Motor neuron (in vitro differentiated cells): ENCODE measurements at regions not wholly inside any gene's neighbourhood (a gene's known extent, or its start where the extent isn't known, plus 50 kb on each side); places are given as distances from the start of the nearest gene placed in this dataset.
A peak's percentile ranks its signal among the peaks of the same experiment; 100 is the strongest.

Source experiments
- ATAC-seq, 8 experiments: fragments of 200-7000 bp; cut with Tn5 transposase; replicated peaks in 6 of 8; 2 replicates each; pipeline ENCODE4 v1.8.0; 2021; ENCODE audit warnings: mild to moderate bottlenecking in 8 of 8, moderate library complexity in 8 of 8
- H3K27ac ChIP-seq, 2 donors: fragments of 250-450 bp; sonication (Bioruptor Pico); 2 replicates each; pipeline ENCODE4 v1.9.0; 2021; ENCODE audit warnings: antibody characterized with exemption in 2 of 2, mild to moderate bottlenecking in 2 of 2, moderate library complexity in 1 of 2
- H3K4me1 ChIP-seq, 2 donors: fragments of 250-450 bp; sonication (Bioruptor Pico); replicated peaks in 1 of 2; 2 replicates each; pipeline ENCODE4 v1.6.1; 2021; ENCODE audit warnings: antibody characterized with exemption in 2 of 2, mild to moderate bottlenecking in 2 of 2, moderate library complexity in 1 of 2
- H3K4me3 ChIP-seq, 5 donors: fragments of 250-450 bp; sonication (Bioruptor Pico); 2 replicates each; pipeline ENCODE4 v1.9.0; 2021; ENCODE audit warnings: antibody characterized with exemption in 5 of 5, mild to moderate bottlenecking in 5 of 5, moderate library complexity in 4 of 5
- WGBS, 10 experiments: fragments of 450-650 bp; shearing (Covaris generic); methylation state at CpG; one replicate each; pipeline ENCODE4 v1.0.0; 2022; 5-methylcytosine and 5-hydroxymethylcytosine counted together
- in situ Hi-C, 9 experiments: fragments of 400-800 bp; cut with MboI; loops; one replicate each; pipeline ENCODE4 v1.15.0; 2021; ENCODE audit warnings: low sequenced_read_pairs in 9 of 9, low pct_unique_long_range_greater_than_20kb in 2 of 9; ENCODE audit not compliant: unreplicated experiment in 9 of 9

- Histone ChIP-seq H3K4me1 (peaks cover 24 to 30% of the 10 kb centered on the region in 2 donors), H3K27ac (peak overlapping the region; percentile 6 to 17), H3K4me3 (no peak overlapping the region)
- ATAC-seq, result peak in 5 of 8 experiments; percentile 50 to 90 (median 71)
- in situ Hi-C loops, result no loop called here
- 62 to 100% (median 82%) methylated on average over 1 to 2 of the region's 2 CpGs; no CpG with 5 or more reads in 4 of the 10 experiments for WGBS, 10 experiments
Observed at GRCh38 chr1:56442290-56442877, 137.0 kb downstream of the PLPP3 start.

- H3K4me3 ChIP-seq, result no peak overlapping the region
- WGBS, 10 experiments, result 43 to 100% (median 96%) methylated on average over 1 to 3 of the region's 3 CpGs; no CpG with 5 or more reads in 1 of the 10 experiments
- no peak for ATAC-seq
- peaks cover 32 to 38% of the 10 kb centered on the region in 2 donors for H3K4me1 ChIP-seq
- in situ Hi-C loops, result no loop called here
- no peak overlapping the region for H3K27ac ChIP-seq
Observed at GRCh38 chr1:56441601-56442000, 137.8 kb downstream of the PLPP3 start.

- 0 to 50% (median 30%) methylated on average over 1 to 3 of the region's 4 CpGs; no CpG with 5 or more reads in 1 of the 10 experiments for WGBS, 10 experiments
- H3K27ac ChIP-seq, result no peak overlapping the region
- in situ Hi-C loops, result no loop called here
- ATAC-seq, result no peak
- H3K4me3 ChIP-seq, result no peak overlapping the region
- peaks cover 47 to 57% of the 10 kb centered on the region in 2 donors for H3K4me1 ChIP-seq
Observed at GRCh38 chr1:56439610-56440264, 139.6 kb downstream of the PLPP3 start.

- peaks cover 51 to 59% of the 10 kb centered on the region in 2 donors for H3K4me1 ChIP-seq
- ATAC-seq, result no peak
- in situ Hi-C loops, result no loop called here
- no peak overlapping the region for H3K27ac ChIP-seq
- no peak overlapping the region for H3K4me3 ChIP-seq
- WGBS, 10 experiments, result 83 to 100% (median 91%) methylated on average over 1 to 4 of the region's 4 CpGs; no CpG with 5 or more reads in 4 of the 10 experiments
Observed at GRCh38 chr1:56438901-56439551, 140.3 kb downstream of the PLPP3 start.

GRCh38 chr1:56437959-56438358, 141.4 kb downstream of the PLPP3 start:
- Histone ChIP-seq H3K27ac (peak overlapping the region in 1 of 2 donors; percentile 67), H3K4me1 (peaks cover 49 to 56% of the 10 kb centered on the region in 2 donors), H3K4me3 (no peak overlapping the region)
- no peak for ATAC-seq
- 0 to 38% (median 21%) methylated on average over 1 of the region's 1 CpG; no CpG with 5 or more reads in 4 of the 10 experiments for WGBS, 10 experiments
- in situ Hi-C loops, result no loop called here

- ATAC-seq, result peak in 5 of 8 experiments; percentile 63 to 77 (median 65)
- Histone ChIP-seq H3K27ac (peak overlapping the region; percentile 67 to 73), H3K4me3 (no peak overlapping the region), H3K4me1 (peaks cover 52 to 53% of the 10 kb centered on the region in 2 donors)
- in situ Hi-C loops, result no loop called here
- 0 to 100% (median 8%) methylated on average over 1 to 6 of the region's 8 CpGs; no CpG with 5 or more reads in 3 of the 10 experiments for WGBS, 10 experiments
Observed at GRCh38 chr1:56436912-56437417, 142.4 kb downstream of the PLPP3 start.

- peak in 5 of 8 experiments; percentile 13 to 27 (median 18) for ATAC-seq
- H3K4me1 ChIP-seq, result peaks cover 49 to 52% of the 10 kb centered on the region in 2 donors
- H3K27ac ChIP-seq, result peak overlapping the region; percentile 67 to 73
- H3K4me3 ChIP-seq, result no peak overlapping the region
- in situ Hi-C loops, result no loop called here
- 8 to 87% (median 12%) methylated on average over 2 to 4 of the region's 4 CpGs; no CpG with 5 or more reads in 6 of the 10 experiments for WGBS, 10 experiments
Observed at GRCh38 chr1:56436296-56436695, 143.1 kb downstream of the PLPP3 start.

GRCh38 chr1:56435434-56436262, 143.7 kb downstream of the PLPP3 start:
- in situ Hi-C loops, result no loop called here
- Histone ChIP-seq H3K4me3 (no peak overlapping the region), H3K27ac (peak overlapping the region; percentile 67 to 73), H3K4me1 (peaks cover 49 to 52% of the 10 kb centered on the region in 2 donors)
- WGBS, 10 experiments, result 0 to 80% (median 17%) methylated on average over 1 to 2 of the region's 2 CpGs; no CpG with 5 or more reads in 5 of the 10 experiments
- ATAC-seq, result peak in 5 of 8 experiments; percentile 75 to 83 (median 80)

GRCh38 chr1:56434740-56435139, 144.6 kb downstream of the PLPP3 start:
- H3K4me3 ChIP-seq, result no peak overlapping the region
- ATAC-seq, result peak in 3 of 8 experiments; percentile 59 to 82 (median 75)
- H3K4me1 ChIP-seq, result peaks cover 44 to 48% of the 10 kb centered on the region in 2 donors
- in situ Hi-C loops, result no loop called here
- WGBS, 10 experiments, result 60 to 71% (median 69%) methylated on average over 2 to 3 of the region's 4 CpGs; no CpG with 5 or more reads in 5 of the 10 experiments
- H3K27ac ChIP-seq, result peak overlapping the region in 1 of 2 donors; percentile 21

GRCh38 chr1:56434025-56434424, 145.3 kb downstream of the PLPP3 start:
- ATAC-seq, result no peak
- H3K4me1 ChIP-seq, result peaks cover 44% of the 10 kb centered on the region in 2 donors

GRCh38 chr1:56433056-56433577, 146.2 kb downstream of the PLPP3 start:
- 83 to 100% (median 100%) methylated on average over 1 to 4 of the region's 4 CpGs for WGBS, 10 experiments

More at GRCh38 chr1:56434025-56434424, 145.3 kb downstream of the PLPP3 start:
- Histone ChIP-seq H3K27ac (no peak overlapping the region), H3K4me3 (no peak overlapping the region)
- 85 to 100% (median 98%) methylated on average over 2 to 5 of the region's 5 CpGs for WGBS, 10 experiments
- in situ Hi-C loops, result no loop called here

More at GRCh38 chr1:56433056-56433577, 146.2 kb downstream of the PLPP3 start:
- Histone ChIP-seq H3K4me1 (peaks cover 42 to 43% of the 10 kb centered on the region in 2 donors), H3K27ac (no peak overlapping the region), H3K4me3 (no peak overlapping the region)
- no peak for ATAC-seq
- in situ Hi-C loops, result no loop called here
